K562 (cell line): ENCODE measurements at regions not wholly inside any gene's neighbourhood (a gene's known extent, or its start where the extent isn't known, plus 50 kb on each side); places are given as distances from the start of the nearest gene placed in this dataset.

ENCODE experiments used
- TRIM24 ChIP-seq, 2 experiments: fragments of 450-650 bp; IDR thresholded peaks; 2 replicates each; pipeline ENCODE4 v1.6.1; 2016
- ZNF24 ChIP-seq: fragments of 450-650 bp; IDR thresholded peaks from 2 replicates; pipeline ENCODE4 v1.6.1; 2016
- TF ChIP-seq, protein P1 (sequence below): fragments of 250-450 bp; sonication (Bioruptor Pico); IDR thresholded peaks from 2 replicates; pipeline ENCODE4 v1.8.0; 2021; ENCODE audit warnings: moderate library complexity, mild to moderate bottlenecking, inconsistent platforms

DNA sequence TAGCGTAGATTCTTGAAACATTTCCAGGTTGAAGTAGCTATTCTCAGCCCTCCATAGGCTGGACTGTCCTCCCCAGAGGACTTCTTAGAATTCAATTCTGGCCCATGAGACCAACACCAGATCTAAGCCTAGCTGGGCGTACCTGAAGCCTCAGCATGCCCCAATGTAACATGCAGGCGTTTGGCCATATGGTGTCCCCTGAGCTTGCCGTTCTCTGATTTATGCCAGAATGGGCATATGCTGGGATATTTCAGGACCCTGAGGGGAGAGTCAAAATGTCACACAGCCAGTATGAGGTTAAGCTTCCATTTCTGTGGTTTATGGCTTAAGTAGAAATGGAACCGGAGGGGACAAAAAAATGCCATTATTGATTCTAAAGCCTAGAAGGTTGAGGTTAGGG lies 317.7 kb upstream of the OBI1 start:
- TF ChIP-seq TRIM24 (IDR thresholded peaks at IDR 0.05): no peak
- TF ChIP-seq ZNF24: no peak
- TF ChIP-seq, protein P1, sequence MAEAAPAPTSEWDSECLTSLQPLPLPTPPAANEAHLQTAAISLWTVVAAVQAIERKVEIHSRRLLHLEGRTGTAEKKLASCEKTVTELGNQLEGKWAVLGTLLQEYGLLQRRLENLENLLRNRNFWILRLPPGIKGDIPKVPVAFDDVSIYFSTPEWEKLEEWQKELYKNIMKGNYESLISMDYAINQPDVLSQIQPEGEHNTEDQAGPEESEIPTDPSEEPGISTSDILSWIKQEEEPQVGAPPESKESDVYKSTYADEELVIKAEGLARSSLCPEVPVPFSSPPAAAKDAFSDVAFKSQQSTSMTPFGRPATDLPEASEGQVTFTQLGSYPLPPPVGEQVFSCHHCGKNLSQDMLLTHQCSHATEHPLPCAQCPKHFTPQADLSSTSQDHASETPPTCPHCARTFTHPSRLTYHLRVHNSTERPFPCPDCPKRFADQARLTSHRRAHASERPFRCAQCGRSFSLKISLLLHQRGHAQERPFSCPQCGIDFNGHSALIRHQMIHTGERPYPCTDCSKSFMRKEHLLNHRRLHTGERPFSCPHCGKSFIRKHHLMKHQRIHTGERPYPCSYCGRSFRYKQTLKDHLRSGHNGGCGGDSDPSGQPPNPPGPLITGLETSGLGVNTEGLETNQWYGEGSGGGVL: no peak
